Nephron (organoid): ENCODE measurements at regions not wholly inside any gene's neighbourhood (a gene's known extent, or its start where the extent isn't known, plus 50 kb on each side); places are given as distances from the start of the nearest gene placed in this dataset.

Source experiments
- H3K27ac Mint-ChIP-seq, 3 experiments: 2 replicates each; pipeline ENCODE4 v1.8.0; 2020; ENCODE audit warnings: mixed read lengths in 3 of 3, mild to moderate bottlenecking in 2 of 3, moderate library complexity in 1 of 3
- H3K27me3 Mint-ChIP-seq: 2 replicates; pipeline ENCODE4 v1.8.0; 2021; ENCODE audit warnings: low read depth, mild to moderate bottlenecking, moderate library complexity, mixed read lengths
- H3K36me3 Mint-ChIP-seq: 2 replicates; pipeline ENCODE4 v1.8.0; 2020; ENCODE audit warnings: low read depth, mixed read lengths
- H3K4me1 Mint-ChIP-seq: 2 replicates; pipeline ENCODE4 v1.8.0; 2020; ENCODE audit warnings: mixed read lengths
- H3K4me3 Mint-ChIP-seq, 3 experiments: 2 replicates each; pipeline ENCODE4 v1.8.0; 2020; ENCODE audit warnings: mild to moderate bottlenecking in 3 of 3, mixed read lengths in 3 of 3, moderate library complexity in 2 of 3
- H3K9me3 Mint-ChIP-seq: 2 replicates; pipeline ENCODE4 v1.8.0; 2020; ENCODE audit warnings: mixed read lengths
- TF ChIP-seq, protein P1 (sequence below), 3 experiments: fragments of 200-600 bp; sonication (generic); IDR thresholded peaks; one replicate each; pipeline ENCODE4 v1.5.0; 2021; ENCODE audit warnings: antibody characterized with exemption in 3 of 3; ENCODE audit not compliant: unreplicated experiment in 3 of 3

DNA sequence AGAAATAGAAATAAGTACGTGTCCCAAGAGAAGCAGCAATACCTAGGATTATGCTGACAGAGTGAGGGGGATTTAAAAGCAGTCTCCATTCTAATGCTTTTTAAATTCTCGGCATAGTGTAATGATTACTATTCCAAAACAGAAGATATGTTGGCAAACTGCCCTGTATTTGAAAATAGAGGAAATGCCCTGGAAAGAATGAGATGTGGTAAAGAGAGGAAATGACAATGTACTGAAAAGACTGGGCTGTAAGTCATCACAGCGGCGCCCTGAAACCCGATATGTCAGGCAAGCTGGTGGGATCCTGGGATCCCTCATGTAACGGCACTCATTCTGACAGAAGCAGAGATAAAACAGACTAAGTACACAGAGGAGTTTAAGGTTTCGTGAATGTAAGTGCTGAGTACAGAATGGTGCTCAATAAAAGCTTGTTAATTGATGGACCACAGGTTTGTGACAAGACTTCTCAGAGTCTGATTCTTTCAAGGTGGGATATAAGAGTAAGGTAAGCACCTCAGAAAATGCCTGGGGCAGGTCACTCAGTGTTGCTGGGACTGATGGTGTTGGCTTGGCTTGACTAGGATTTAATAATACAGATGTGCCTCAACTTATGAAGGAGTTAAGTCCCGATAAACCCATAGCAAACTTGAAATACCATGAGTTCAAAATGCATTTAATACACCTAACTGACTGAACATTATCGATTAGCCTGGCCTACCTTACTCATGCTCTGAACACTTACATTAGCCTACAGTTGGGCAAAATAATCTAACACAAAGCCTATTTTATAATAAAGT, 91.4 kb downstream of the NFKBIZ start:
- Mint-ChIP-seq H3K27ac (no peak overlapping the region), H3K36me3 (no peaks in the 10 kb centered on the region), H3K9me3 (no peaks in the 10 kb centered on the region), H3K27me3 (peaks cover 5% of the 10 kb centered on the region), H3K4me3 (no peak overlapping the region), H3K4me1 (peaks cover 11% of the 10 kb centered on the region)
- TF ChIP-seq, protein P1, sequence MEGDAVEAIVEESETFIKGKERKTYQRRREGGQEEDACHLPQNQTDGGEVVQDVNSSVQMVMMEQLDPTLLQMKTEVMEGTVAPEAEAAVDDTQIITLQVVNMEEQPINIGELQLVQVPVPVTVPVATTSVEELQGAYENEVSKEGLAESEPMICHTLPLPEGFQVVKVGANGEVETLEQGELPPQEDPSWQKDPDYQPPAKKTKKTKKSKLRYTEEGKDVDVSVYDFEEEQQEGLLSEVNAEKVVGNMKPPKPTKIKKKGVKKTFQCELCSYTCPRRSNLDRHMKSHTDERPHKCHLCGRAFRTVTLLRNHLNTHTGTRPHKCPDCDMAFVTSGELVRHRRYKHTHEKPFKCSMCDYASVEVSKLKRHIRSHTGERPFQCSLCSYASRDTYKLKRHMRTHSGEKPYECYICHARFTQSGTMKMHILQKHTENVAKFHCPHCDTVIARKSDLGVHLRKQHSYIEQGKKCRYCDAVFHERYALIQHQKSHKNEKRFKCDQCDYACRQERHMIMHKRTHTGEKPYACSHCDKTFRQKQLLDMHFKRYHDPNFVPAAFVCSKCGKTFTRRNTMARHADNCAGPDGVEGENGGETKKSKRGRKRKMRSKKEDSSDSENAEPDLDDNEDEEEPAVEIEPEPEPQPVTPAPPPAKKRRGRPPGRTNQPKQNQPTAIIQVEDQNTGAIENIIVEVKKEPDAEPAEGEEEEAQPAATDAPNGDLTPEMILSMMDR (IDR thresholded peaks at IDR 0.05; ENCODE audit: unreplicated experiment in 3 of 3) = no peak

DNA sequence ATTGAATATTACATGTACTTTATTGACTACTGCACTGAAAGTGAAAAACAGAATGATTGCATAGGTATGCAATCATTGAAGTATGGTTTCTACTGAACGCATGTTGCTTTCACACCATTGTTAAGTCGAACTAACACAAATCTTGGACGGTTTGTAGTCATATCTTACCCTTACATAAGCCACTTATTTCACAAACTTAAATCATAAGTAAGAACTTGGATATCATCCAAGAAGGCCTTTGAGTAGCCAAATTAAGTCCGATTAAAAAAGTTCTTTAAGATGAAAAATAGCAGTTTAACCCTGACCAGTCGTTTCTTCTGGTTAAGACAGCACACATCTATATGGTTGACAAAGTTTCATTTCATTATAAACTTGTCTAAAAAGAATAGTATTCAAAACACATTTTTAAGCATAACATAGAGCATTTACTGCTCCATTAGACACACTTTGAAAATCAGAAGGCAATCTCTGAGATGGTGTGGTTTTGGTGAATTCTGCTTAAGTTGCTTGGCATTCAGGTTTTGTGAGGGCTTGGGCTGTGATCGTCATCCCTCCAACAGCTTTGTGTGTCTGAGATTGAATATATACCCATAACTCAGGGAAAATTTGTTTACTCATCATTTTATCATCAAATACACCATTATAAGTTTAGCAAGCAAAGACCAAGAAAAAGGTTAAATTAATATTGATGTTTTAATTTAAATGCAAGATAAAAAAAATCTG, 92.2 kb downstream of the NFKBIZ start:
- Mint-ChIP-seq H3K4me1 (peaks cover 11% of the 10 kb centered on the region), H3K4me3 (no peak overlapping the region), H3K36me3 (no peaks in the 10 kb centered on the region), H3K9me3 (no peaks in the 10 kb centered on the region), H3K27ac (no peak overlapping the region), H3K27me3 (peaks cover 5% of the 10 kb centered on the region)
- TF ChIP-seq, protein P1 (IDR thresholded peaks at IDR 0.05; ENCODE audit: unreplicated experiment in 3 of 3) = no peak

DNA sequence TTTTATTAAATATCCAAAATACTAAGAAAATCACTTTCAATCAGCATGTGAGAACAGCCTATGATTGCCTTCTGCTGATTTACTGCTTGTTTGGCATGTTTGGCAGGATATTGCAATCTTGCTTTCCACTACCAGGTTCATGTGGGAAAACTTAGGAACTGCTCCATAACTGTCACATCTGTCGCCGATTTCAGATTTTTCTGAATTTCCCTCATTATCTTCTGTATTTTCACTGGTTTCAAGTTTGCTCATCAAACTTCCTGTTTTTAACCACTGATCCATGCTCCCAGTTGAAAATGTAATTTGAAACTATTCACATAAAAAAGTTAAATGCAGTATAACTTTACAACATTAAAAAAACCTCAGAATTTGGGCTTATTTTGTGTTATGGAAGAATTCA, 93.0 kb downstream of the NFKBIZ start:
- Mint-ChIP-seq H3K9me3 (no peaks in the 10 kb centered on the region), H3K27me3 (no peaks in the 10 kb centered on the region), H3K4me3 (no peak overlapping the region), H3K36me3 (no peaks in the 10 kb centered on the region), H3K4me1 (peaks cover 5% of the 10 kb centered on the region), H3K27ac (peak overlapping the region in 1 of 3 experiments; percentile 24)
- TF ChIP-seq, protein P1 (IDR thresholded peaks at IDR 0.05; ENCODE audit: unreplicated experiment in 3 of 3) = no peak

DNA sequence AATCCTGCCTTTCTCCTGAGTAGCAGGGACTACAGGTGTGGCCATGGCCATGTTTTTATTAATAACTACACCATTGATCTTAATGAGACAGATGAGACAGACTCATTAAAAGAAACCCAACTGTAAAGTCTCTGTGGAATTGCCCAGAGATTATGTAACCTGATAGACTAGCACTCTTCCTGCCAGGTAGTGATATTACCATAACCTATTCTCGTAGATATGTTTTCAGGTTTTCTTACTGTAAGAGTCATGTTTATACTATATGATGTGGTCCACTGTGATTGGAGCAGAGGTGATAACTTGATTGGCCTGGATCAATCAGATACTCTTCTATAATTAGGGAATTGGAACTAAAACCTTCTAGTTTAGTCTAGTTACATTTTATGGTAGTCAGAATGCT, 93.7 kb downstream of the NFKBIZ start:
- no peaks in the 10 kb centered on the region for H3K27me3 Mint-ChIP-seq
- TF ChIP-seq, protein P1 (IDR thresholded peaks at IDR 0.05; ENCODE audit: unreplicated experiment in 3 of 3) = no peak
- no peak overlapping the region for H3K27ac Mint-ChIP-seq
- H3K36me3 Mint-ChIP-seq = no peaks in the 10 kb centered on the region
- H3K4me1 Mint-ChIP-seq = peaks cover 5% of the 10 kb centered on the region
- no peaks in the 10 kb centered on the region for H3K9me3 Mint-ChIP-seq
- no peak overlapping the region for H3K4me3 Mint-ChIP-seq

DNA sequence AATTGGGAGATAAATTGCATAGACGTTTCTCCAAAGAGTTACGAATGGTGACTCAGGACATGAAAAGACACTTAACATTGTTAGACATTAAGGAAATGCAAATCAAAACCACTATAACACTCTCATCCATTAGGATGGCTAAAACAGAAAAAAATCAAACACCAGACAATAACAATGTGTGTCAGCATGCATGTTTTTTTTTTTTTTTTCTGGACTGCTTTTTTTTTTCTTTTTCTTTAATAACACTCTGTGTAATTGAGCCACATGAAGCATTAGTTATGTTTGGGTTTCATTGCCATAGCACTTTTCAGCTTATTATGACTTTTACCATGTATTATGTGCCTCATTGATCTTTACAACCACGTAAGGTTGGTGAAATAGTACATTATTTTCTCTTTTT, 95.0 kb downstream of the NFKBIZ start:
- no peak overlapping the region for H3K4me3 Mint-ChIP-seq
- H3K4me1 Mint-ChIP-seq = peaks cover 5% of the 10 kb centered on the region
- H3K27ac Mint-ChIP-seq = no peak overlapping the region
- no peaks in the 10 kb centered on the region for H3K36me3 Mint-ChIP-seq
- TF ChIP-seq, protein P1 (IDR thresholded peaks at IDR 0.05; ENCODE audit: unreplicated experiment in 3 of 3) = no peak
- no peaks in the 10 kb centered on the region for H3K27me3 Mint-ChIP-seq
- H3K9me3 Mint-ChIP-seq = no peaks in the 10 kb centered on the region
